HS-5 (cell line): ENCODE measurements at regions not wholly inside any gene's neighbourhood (a gene's known extent, or its start where the extent isn't known, plus 50 kb on each side); places are given as distances from the start of the nearest gene placed in this dataset.
"Not testable (repeated sequence)": the region's sequence is repeated elsewhere in the genome, so short reads cannot be mapped to it uniquely, and the experiment has no call there.

Experiments used
- DNase-seq: peaks from one replicate; pipeline ENCODE4 v3.0.0-alpha.2; 2012; ENCODE audit warnings: low read depth

GRCh38 chr4:146124023-146124680 is 51.4 kb upstream of the LSM6 start:
- no peak for DNase-seq

- no peak for DNase-seq
Measured at GRCh38 chr4:146123231-146123630, 52.3 kb upstream of the LSM6 start.

GRCh38 chr4:146122398-146122797 is 53.1 kb upstream of the LSM6 start:
- no peak for DNase-seq

- DNase-seq, result no peak
Measured at GRCh38 chr4:146121757-146122156, 53.8 kb upstream of the LSM6 start.

DNA sequence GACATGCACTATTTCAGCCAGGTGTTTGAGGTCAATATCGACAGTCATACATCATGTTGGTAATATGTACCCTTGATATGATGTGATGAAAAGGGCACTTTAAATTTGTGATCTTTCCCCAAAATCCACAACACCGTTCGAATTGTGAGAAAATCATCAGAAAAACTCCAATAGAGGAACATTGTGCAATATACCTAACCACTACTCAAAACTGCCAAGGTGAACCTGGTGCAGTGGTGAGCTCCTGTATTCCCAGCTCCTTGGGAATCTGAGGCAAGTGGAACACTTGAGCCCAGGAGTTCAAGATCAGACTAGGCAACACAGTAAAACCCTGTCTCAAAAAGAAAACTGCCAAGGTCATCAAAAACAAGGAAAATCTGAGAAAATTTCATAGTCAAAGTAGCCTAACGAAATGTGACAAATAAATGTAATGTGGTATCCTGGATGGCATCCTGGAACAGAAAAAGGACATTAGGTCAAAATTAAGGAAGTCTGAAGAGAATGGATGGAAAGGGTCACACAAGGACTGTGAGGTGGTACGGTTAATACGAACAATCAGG is 55.6 kb upstream of the LSM6 start:
- DNase-seq, result no peak

GRCh38 chr4:146114066-146114465 is 61.5 kb upstream of the LSM6 start:
- no peak for DNase-seq

- no peak for DNase-seq
Measured at GRCh38 chr4:146113171-146113570, 62.3 kb upstream of the LSM6 start.

- DNase-seq, result no peak
Measured at GRCh38 chr4:146112389-146112788, 63.1 kb upstream of the LSM6 start.

GRCh38 chr4:146110871-146111485 is 64.5 kb upstream of the LSM6 start:
- DNase-seq, result no peak

- DNase-seq, result no peak
Measured at GRCh38 chr4:146108756-146109155, 66.8 kb upstream of the LSM6 start.

DNA sequence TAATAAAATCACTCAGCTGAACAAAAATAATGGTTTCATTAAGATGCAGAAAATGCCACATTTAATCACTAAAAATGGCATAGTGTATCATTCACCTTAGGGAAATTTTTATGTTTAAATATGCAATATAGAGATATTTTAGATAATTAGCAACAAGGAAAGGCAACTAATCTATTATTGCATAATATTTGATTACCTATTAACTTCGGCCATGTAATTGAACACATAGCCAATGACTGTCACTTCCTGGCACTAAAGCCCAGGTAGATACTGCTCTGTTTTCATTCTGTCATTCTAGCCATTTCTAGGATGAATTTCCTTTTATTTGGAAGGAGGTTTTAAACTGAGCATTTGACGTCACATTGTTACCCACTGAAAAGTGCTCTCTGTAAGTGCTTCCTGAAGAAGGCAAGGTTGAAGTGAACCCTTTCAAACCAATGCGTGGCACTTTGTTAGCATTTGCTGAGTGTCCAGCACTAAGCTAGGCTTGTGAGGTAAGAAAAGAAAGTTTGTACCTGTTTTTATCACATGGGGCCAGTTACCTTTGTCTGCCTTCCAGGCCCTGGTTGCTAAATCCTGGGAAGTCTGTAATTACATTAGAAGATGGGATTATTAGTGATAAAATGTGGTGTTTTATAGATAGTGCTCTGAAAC is 67.8 kb upstream of the LSM6 start:
- no peak for DNase-seq

GRCh38 chr4:146105464-146105863 is 70.1 kb upstream of the LSM6 start:
- DNase-seq, result no peak

DNA sequence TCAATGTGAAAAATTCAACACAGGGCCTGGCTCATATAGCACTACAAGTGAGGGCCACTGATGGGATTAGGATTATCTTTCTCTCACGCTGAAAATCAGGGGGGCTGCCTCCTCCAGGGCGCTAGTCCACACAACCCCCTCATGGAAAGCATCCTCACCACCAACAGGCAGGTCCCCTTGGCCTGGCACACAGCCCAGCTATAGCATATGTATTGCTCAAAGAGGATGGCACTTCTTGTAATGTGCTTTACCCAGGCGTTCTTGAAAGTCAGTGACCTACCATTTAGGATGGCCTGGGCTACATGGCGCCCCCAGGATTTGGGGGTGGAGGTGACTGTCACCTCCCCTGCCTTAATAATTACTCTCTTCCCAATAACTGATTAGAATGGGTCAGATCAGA is 71.0 kb upstream of the LSM6 start:
- DNase-seq, result no peak

- DNase-seq, result not testable (repeated sequence)
Measured at GRCh38 chr4:146104052-146104451, 71.5 kb upstream of the LSM6 start.

DNA sequence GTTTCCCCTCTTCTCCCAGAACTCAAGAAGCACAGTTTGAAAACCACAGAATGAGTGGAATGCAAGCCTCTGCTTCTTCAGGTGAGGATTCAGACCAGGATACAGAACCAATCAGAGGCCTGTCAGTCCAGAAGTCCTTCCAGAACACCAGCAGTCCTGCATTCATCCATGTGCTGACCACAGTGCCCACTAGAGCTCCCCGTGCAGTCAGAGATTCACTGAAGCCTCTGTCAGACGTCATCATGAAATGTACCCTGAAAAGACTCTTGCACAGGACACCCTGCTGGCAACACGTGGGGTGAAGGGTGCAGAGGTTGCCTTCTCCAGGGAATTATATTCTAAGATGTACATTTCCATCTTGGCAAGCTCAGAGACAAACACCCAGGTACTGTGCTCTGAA is 75.9 kb upstream of the LSM6 start:
- no peak for DNase-seq

DNA sequence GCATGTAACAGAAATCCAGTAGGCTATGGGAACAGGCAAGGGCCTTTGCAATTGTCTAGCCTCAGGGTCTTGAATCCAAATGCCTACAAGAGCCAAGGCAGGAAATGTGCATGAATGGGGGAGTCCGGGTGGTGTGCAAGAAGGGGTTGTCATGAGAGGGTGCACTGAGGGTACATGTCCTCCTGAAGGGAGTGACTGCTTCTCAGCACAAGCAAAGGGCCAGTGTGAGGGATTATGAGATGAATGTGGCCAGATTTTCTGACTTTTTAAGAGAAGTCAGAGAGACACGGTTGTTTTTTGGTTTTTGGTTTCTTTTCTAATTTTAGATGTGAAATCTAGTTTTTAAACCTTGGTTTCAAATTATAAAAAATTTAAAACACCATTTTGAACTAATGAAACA is 76.5 kb upstream of the LSM6 start:
- DNase-seq, result no peak

DNA sequence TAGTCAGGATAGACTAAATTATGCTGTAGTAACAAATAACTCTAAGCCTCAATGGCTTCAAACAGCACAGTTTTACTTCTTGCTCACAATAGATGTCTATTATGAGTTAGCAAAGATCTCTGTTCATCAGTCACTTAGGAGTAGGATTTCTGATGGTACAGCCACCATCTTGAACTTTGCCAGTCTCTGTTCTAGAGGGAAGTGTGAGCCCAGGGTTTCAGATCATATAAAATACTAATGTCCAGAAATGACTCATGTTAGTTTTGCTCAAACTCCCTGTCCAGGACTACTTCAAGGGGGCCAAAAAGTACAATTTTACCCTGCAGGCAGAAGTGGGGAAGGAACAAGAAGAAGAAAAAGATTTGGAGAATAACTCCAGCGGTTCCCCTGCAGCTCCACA is 77.1 kb upstream of the LSM6 start:
- DNase-seq, result no peak

DNA sequence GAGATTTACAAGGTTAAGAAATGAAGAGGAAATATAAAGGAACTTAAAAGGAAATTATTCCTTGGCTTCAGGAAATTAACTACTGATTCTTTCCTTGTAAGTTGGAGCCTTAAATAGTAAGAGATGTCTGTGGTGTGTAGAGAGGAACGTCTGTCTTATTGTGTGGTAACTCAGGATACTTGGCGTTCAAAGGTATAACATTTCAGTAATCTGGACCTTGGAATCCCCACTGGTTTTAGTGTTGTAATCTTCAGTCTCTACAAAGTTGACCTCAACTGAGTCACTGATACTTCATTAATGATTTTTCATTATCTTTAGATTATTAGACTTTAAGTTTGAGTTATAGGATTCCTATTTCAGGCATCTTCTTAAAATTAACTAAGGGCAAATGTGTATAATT is 79.1 kb upstream of the LSM6 start:
- no peak for DNase-seq

DNA sequence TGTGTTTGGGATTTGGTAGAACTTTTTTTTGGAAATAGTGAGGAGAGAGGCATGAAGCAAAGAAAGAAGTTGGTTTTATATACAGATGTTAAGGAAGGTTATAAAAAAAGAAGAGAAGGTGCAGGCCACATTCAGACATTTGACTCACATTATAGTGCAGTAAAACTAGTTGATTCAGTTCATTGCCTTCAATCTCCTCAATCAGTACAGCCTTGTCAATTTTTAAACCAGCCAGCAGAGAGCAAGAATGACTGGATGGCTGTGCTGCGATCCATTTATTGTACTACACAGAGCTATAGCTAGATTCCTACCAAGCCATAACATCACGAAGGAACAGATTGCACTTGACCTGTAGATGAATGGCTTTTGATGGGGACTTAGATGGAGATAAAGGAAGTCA is 79.7 kb upstream of the LSM6 start:
- DNase-seq, result no peak

DNA sequence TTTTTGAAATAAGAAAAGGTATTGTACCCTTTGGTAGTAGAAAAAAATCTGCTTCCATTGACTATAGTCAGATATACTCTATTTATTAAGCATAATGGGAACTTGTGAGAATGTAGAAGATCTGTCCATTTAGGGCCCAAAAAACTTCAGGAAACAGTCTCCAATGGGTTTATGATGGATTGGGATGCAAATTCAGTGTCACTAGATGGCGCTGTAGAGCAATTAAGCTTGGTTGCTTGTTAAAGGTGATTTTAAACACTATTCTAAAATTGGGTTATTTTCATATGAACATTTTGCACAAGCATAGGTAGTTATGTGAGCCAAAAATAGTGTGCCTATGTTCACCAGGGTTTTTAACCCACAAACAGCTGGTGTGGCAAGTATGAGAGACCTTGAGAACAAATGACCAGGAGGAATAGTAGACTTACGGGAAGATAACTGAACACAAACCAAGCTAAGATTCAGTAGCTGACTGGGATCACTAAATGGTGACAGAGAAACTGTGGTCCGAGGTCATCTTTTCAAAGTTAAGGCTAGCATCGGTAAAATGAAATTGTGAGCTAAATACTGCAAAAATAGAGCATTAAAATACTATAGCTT is 80.3 kb upstream of the LSM6 start:
- peak; percentile 19 for DNase-seq

GRCh38 chr4:146088690-146089089 is 86.8 kb upstream of the LSM6 start:
- no peak for DNase-seq

DNA sequence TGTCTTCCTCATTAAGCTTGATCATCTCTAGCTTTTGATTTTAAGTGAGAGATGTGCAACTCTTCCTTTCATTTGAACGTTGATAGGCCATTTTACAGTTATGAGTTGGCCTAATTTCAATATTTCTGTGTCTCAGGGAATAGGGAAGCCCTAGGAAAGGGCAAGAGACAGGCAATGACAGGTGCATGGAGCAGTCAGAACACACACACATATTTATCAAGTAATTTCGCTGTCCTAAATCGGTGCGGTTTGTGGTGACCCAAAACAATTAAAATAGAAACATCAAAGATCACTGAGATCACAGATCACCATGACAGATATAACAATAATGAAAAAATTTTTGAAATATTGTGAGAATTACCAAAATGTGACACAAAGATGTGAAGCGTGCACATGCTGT is 87.7 kb upstream of the LSM6 start:
- DNase-seq, result no peak

GRCh38 chr4:146076081-146076480 is 99.4 kb upstream of the LSM6 start:
- no peak for DNase-seq
